ENCODE measurements at regions not wholly inside any gene's neighbourhood (a gene's known extent, or its start where the extent isn't known, plus 50 kb on each side); places are given as distances from the start of the nearest gene placed in this dataset.
"Not testable (repeated sequence)": the region's sequence is repeated elsewhere in the genome, so short reads cannot be mapped to it uniquely, and the experiment has no call there.

DNA sequence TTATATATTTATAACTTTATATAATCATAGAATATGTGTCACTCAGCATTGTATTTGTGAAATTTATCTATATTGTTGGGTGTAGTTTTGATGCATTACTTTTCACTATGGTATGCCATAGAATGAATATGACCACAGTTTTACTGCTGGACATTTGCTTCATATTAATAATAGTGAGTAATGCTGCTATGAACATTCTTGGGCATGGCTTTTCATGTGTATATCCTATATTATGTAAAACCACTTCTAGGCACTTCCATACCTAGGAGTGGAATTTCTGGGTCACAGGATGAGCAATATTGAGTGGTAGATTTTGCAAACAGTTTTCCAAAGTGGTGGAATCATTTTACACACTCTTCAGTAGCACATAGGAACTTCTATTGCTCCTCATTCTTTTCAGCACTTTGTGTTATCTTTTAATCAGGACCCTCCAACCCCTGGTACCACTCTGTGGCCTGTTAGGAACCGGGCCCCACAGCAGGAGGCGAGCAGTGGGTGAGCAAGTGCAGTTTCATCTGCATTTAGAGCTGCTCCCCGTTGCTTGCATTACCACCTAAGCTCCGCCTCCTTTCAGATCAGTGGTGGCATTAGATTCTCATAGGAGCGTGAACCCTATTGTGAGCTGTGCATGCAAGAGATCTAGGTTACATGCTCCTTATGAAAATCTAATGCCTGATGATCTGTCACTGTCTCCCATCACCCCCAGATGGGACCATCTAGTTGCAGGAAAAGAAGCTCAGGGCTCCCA is 56.0 kb upstream of the CNIH3 start:
- TF ChIP-seq, protein P1, sequence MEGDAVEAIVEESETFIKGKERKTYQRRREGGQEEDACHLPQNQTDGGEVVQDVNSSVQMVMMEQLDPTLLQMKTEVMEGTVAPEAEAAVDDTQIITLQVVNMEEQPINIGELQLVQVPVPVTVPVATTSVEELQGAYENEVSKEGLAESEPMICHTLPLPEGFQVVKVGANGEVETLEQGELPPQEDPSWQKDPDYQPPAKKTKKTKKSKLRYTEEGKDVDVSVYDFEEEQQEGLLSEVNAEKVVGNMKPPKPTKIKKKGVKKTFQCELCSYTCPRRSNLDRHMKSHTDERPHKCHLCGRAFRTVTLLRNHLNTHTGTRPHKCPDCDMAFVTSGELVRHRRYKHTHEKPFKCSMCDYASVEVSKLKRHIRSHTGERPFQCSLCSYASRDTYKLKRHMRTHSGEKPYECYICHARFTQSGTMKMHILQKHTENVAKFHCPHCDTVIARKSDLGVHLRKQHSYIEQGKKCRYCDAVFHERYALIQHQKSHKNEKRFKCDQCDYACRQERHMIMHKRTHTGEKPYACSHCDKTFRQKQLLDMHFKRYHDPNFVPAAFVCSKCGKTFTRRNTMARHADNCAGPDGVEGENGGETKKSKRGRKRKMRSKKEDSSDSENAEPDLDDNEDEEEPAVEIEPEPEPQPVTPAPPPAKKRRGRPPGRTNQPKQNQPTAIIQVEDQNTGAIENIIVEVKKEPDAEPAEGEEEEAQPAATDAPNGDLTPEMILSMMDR (IDR thresholded peaks at IDR 0.05; ENCODE audit: control extremely low read depth, extremely low read depth, low read depth, missing control alignments) = no peak
- CTCF ChIA-PET = no interaction called here
- DNase-seq (ENCODE audit: extremely low spot score) = no peak
- POLR2A ChIA-PET = no interaction called here

DNA sequence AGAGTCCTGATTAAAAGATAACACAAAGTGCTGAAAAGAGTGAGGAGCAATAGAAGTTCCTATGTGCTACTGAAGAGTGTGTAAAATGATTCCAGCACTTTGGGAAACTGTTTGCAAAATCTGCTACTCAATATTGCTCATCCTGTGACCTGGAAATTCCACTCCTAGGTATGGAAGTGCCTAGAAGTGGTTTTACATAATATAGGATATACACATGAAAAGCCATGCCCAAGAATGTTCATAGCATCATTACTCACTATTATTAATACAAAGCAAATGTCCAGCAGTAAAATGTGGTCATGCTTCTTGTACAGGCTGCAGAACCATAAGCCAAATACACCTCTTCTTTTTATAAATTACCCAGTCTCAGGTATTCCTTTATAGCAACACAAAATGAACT is 53.2 kb upstream of the CNIH3 start:
- POLR2A ChIA-PET; CTCF ChIA-PET; DNase-seq (ENCODE audit: extremely low spot score): not testable (repeated sequence)

DNA sequence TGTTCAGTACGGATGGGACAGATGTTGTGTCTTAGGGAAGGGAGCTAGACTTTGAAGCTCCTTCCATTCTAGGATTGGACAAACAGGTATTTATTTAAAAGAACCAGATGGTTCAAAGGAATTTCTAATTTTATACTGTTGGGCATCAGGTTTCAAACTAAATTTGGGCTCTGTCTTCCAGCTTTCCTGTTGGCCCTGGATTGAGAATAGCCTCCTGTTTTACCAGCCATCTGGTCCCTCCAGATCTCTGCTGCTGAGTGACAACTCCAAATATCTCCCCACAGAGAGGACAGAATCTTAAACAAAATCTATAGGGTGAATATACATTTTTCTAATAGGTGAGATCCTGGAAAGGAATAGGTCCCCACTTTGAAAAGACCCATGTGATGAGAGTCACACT is 52.5 kb upstream of the CNIH3 start:
- no peak for DNase-seq (ENCODE audit: extremely low spot score)
- ChIA-PET CTCF (interaction anchor here (1.6 kb wide), 1 partner anchor 114 kb away, joined by 3 read pairs; no protein-coding TSS in a partner anchor), POLR2A (no interaction called here)
- TF ChIP-seq, protein P1 (IDR thresholded peaks at IDR 0.05; ENCODE audit: control extremely low read depth, extremely low read depth, low read depth, missing control alignments) = no peak

DNA sequence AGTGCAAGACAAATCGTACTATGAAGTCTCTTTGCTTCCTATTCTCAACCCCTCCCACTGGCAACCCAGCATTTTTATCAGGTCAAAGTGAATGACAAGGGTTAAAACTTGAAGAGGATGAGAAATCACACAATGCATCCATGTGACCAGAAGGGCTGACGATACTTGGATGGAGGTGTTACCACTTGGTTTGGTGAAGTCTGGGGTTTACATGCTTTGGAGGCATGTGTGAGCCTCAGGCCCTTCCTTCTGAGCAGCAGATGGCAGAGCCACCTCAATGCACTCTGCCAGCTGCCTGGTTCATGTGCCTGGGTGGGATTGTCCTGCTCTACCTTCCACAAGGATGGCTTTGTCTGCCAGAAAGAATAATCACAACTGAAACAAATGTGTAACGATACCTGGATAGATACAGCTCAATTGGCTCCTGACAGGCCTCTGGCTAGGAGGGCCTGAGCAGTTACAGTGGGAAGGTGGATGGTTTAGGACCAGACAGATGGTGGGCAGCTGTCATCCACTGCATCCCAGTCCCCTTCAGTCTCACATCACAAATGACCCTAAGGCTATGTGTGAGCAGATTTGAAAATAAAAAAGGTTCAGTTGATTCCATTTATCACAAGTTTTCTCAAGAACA is 51.5 kb upstream of the CNIH3 start:
- TF ChIP-seq, protein P1 (IDR thresholded peaks at IDR 0.05; ENCODE audit: control extremely low read depth, extremely low read depth, low read depth, missing control alignments) = no peak
- no peak for DNase-seq (ENCODE audit: extremely low spot score)
- CTCF ChIA-PET = interaction anchor here (1.6 kb wide), 1 partner anchor 113 kb away, joined by 3 read pairs; no protein-coding TSS in a partner anchor
- POLR2A ChIA-PET = no interaction called here

DNA sequence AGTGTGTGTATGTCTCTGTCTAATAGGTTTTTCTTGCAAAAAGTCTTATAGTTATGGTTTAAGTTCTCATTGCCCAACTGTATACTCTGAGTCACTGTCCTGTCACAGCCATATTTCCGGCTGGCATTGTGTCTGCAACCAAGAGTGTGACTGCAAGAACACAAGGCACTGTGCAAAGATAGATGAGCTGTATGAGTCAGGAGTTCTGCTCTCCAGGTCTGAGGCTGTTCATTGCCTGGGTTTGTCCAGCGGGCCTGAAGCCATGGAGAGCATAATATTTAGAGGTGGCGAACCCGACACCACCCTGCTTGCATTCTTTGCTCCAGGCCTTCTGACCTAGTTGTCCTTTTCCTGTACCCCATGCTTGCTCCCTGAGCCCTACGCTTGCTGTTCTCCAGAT is 50.9 kb upstream of the CNIH3 start:
- POLR2A ChIA-PET = no interaction called here
- CTCF ChIA-PET = interaction anchor here (0.8 kb wide), 1 partner anchor 52 kb away, joined by 3 read pairs; no protein-coding TSS in a partner anchor

DNA sequence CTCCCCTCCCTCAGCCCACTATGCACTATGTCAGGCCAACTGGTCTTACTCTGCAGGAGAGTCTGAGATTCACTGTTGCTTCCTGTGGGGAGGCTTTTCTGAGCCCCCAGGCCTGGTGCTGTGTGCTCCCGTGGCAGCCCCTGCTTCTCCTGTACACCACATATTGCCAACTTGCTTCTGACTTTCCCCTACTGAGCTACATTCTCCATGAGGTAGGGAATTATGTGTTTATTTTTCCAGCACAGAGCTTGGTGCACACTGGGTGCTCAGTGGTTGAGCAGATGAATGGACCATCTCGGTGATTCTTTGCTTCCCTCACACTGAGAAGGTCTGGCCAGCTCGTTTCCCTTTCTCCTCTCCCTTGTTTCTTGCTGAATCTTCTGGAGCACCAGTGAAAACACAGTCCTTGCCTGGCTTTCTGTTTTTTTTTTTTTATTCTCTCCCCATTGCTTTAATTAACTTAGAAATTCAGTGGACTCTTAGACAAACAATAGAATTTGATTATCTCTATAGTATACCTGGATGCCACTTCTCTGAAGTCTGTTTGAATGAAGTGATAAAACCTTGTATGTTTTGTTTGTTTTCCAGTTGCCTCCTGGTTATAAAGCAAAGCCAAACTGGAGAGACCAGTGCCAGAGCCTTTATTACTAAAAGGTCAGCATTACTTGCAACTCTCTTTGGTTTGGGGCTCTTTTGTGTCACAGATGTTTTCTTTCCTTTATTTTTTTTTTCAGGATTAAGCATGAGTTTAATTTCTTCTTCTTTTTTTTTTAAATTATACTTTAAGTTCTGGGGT is 50.3 kb upstream of the CNIH3 start:
- TF ChIP-seq, protein P1 (IDR thresholded peaks at IDR 0.05; ENCODE audit: control extremely low read depth, extremely low read depth, low read depth, missing control alignments) = no peak
- POLR2A ChIA-PET = no interaction called here
- CTCF ChIA-PET = interaction anchor here (0.8 kb wide), 1 partner anchor 52 kb away, joined by 3 read pairs; no protein-coding TSS in a partner anchor
- no peak for DNase-seq (ENCODE audit: extremely low spot score)

More for the DNA sequence above, 50.9 kb upstream of the CNIH3 start:
- DNase-seq (ENCODE audit: extremely low spot score) = no peak
- TF ChIP-seq, protein P1 (IDR thresholded peaks at IDR 0.05; ENCODE audit: control extremely low read depth, extremely low read depth, low read depth, missing control alignments) = no peak

Measured in GM10248 (cell line).